ENCODE measurements at regions not wholly inside any gene's neighbourhood (a gene's known extent, or its start where the extent isn't known, plus 50 kb on each side); places are given as distances from the start of the nearest gene placed in this dataset.

- DNase-seq (ENCODE audit: low read depth), result no peak
Observed at GRCh38 chr7:136665878-136666509, 202.5 kb upstream of the CHRM2 start.

GRCh38 chr7:136664537-136664936 lies 203.9 kb upstream of the CHRM2 start:
- DNase-seq (ENCODE audit: low read depth), result no peak

- no peak for DNase-seq (ENCODE audit: low read depth)
Observed at GRCh38 chr7:136657482-136657921, 210.9 kb upstream of the CHRM2 start.

GRCh38 chr7:136656516-136656915 lies 211.9 kb upstream of the CHRM2 start:
- no peak for DNase-seq (ENCODE audit: low read depth)

GRCh38 chr7:136655414-136655813 lies 213.0 kb upstream of the CHRM2 start:
- no peak for DNase-seq (ENCODE audit: low read depth)

- no peak for DNase-seq (ENCODE audit: low read depth)
Observed at GRCh38 chr7:136654406-136654805, 214.0 kb upstream of the CHRM2 start.

GRCh38 chr7:136652635-136653370 lies 215.6 kb upstream of the CHRM2 start:
- no peak for DNase-seq (ENCODE audit: low read depth)

- no peak for DNase-seq (ENCODE audit: low read depth)
Observed at GRCh38 chr7:136640977-136641376, 227.5 kb upstream of the CHRM2 start.

- DNase-seq (ENCODE audit: low read depth), result no peak
Observed at GRCh38 chr7:136637813-136638212, 230.6 kb upstream of the CHRM2 start.

- DNase-seq (ENCODE audit: low read depth), result no peak
Observed at GRCh38 chr7:136635751-136636150, 232.7 kb upstream of the CHRM2 start.

GRCh38 chr7:136618818-136619217 lies 249.6 kb upstream of the CHRM2 start:
- no peak for DNase-seq (ENCODE audit: low read depth)

- DNase-seq (ENCODE audit: low read depth), result no peak
Observed at GRCh38 chr7:136617176-136617575, 251.3 kb upstream of the CHRM2 start.

- DNase-seq (ENCODE audit: low read depth), result no peak
Observed at GRCh38 chr7:136605532-136606329, 262.7 kb upstream of the CHRM2 start.

GRCh38 chr7:136601772-136602171 lies 266.7 kb upstream of the CHRM2 start:
- no peak for DNase-seq (ENCODE audit: low read depth)

GRCh38 chr7:136600475-136600874 lies 268.0 kb upstream of the CHRM2 start:
- no peak for DNase-seq (ENCODE audit: low read depth)

GRCh38 chr7:136594739-136595144 lies 273.7 kb upstream of the CHRM2 start:
- DNase-seq (ENCODE audit: low read depth), result no peak

GRCh38 chr7:136588216-136588615 lies 280.2 kb upstream of the CHRM2 start:
- DNase-seq (ENCODE audit: low read depth), result no peak

GRCh38 chr7:136585954-136586670 lies 282.3 kb upstream of the CHRM2 start:
- DNase-seq (ENCODE audit: low read depth), result no peak

GRCh38 chr7:136566491-136566890 lies 302.0 kb upstream of the CHRM2 start:
- DNase-seq (ENCODE audit: low read depth), result no peak

- DNase-seq (ENCODE audit: low read depth), result no peak
Observed at GRCh38 chr7:136555933-136556332, 312.5 kb upstream of the CHRM2 start.

- DNase-seq (ENCODE audit: low read depth), result no peak
Observed at GRCh38 chr7:136551618-136552017, 316.8 kb upstream of the CHRM2 start.

- no peak for DNase-seq (ENCODE audit: low read depth)
Observed at GRCh38 chr7:136549756-136550155, 318.7 kb upstream of the CHRM2 start.
